GM12878 (cell line): ENCODE measurements at regions not wholly inside any gene's neighbourhood (a gene's known extent, or its start where the extent isn't known, plus 50 kb on each side); places are given as distances from the start of the nearest gene placed in this dataset.

Experiments used
- ATF2 ChIP-seq: IDR thresholded peaks from 2 replicates; pipeline ENCODE4 v1.6.1; 2012; ENCODE audit warnings: low read length, inconsistent platforms
- ATF7 ChIP-seq: fragments of 450-650 bp; IDR thresholded peaks from 2 replicates; pipeline ENCODE4 v1.6.1; 2016; ENCODE audit warnings: low read depth, mild to moderate bottlenecking
- BRCA1 ChIP-seq: IDR thresholded peaks from 2 replicates; pipeline ENCODE4 v1.6.1; 2011; ENCODE audit warnings: low read depth, low read length, improper control_type of control experiment
- CREM ChIP-seq: IDR thresholded peaks from 2 replicates; pipeline ENCODE4 v1.6.1; 2014; ENCODE audit warnings: antibody characterized with exemption, low read depth
- DPF2 ChIP-seq: fragments of 450-650 bp; IDR thresholded peaks from 2 replicates; pipeline ENCODE4 v1.6.1; 2017; ENCODE audit warnings: mild to moderate bottlenecking
- ELK1 ChIP-seq: IDR thresholded peaks from 2 replicates; pipeline ENCODE4 v1.6.1; 2012; ENCODE audit warnings: low read depth, low read length, improper control_type of control experiment
- EP300 ChIP-seq, 2 experiments: fragments of 150-350 bp in 1 of 2; IDR thresholded peaks; 2 replicates each; pipeline ENCODE4 v1.6.1; 2011 to 2012; ENCODE audit warnings: low read depth in 2 of 2, low read length in 2 of 2, borderline replicate concordance in 1 of 2, improper control_type of control experiment in 1 of 2, inconsistent platforms in 1 of 2; ENCODE audit not compliant: control insufficient read depth in 1 of 2
- FOS ChIP-seq: IDR thresholded peaks from 3 replicates; pipeline ENCODE4 v1.6.1; 2011; ENCODE audit warnings: borderline replicate concordance; ENCODE audit not compliant: insufficient read length; ENCODE audit errors: extremely low read depth
- JUND ChIP-seq: IDR thresholded peaks from 2 replicates; pipeline ENCODE4 v1.6.1; 2012; ENCODE audit warnings: low read depth, mild to moderate bottlenecking, low read length, improper control_type of control experiment, moderate library complexity
- MEF2A ChIP-seq: IDR thresholded peaks from 2 replicates; pipeline ENCODE4 v1.6.1; 2011; ENCODE audit warnings: low read depth, mild to moderate bottlenecking, low read length, moderate library complexity; ENCODE audit not compliant: insufficient read depth
- NFIC ChIP-seq: IDR thresholded peaks from 2 replicates; pipeline ENCODE4 v1.6.1; 2012; ENCODE audit warnings: low read depth, mild to moderate bottlenecking, inconsistent platforms, low read length, moderate library complexity
- POLR2AphosphoS2 ChIP-seq: IDR thresholded peaks from 2 replicates; pipeline ENCODE4 v1.6.1; 2011; ENCODE audit warnings: low read depth, mild to moderate bottlenecking, low read length, improper control_type of control experiment, moderate library complexity
- RB1 ChIP-seq: fragments of 450-650 bp; formaldehyde crosslinking; IDR thresholded peaks from 2 replicates; pipeline ENCODE4 v1.6.1; 2017; ENCODE audit warnings: mild to moderate bottlenecking, borderline replicate concordance
- RELA ChIP-seq: fragments of 450-650 bp; IDR thresholded peaks from 2 replicates; pipeline ENCODE4 v1.8.0; 2014; ENCODE audit warnings: borderline replicate concordance; ENCODE audit not compliant: partially characterized antibody
- RUNX3 ChIP-seq: IDR thresholded peaks from 2 replicates; pipeline ENCODE4 v1.6.1; 2012; ENCODE audit warnings: low read length, inconsistent platforms
- STAT1 ChIP-seq: fragments of 450-650 bp; conservative IDR thresholded peaks from 2 replicates; pipeline ENCODE4 v1.6.1; 2014; ENCODE audit warnings: antibody characterized with exemption, mild to moderate bottlenecking
- YY1 ChIP-seq: IDR thresholded peaks from 2 replicates; pipeline ENCODE4 v1.6.1; 2011; ENCODE audit warnings: low read depth, mild to moderate bottlenecking, low read length
- ZNF217 ChIP-seq: fragments of 450-650 bp; IDR thresholded peaks from 2 replicates; pipeline ENCODE4 v1.6.1; 2017; ENCODE audit warnings: antibody characterized with exemption, mild to moderate bottlenecking
- TF ChIP-seq, protein P1 (sequence below): fragments of 450-650 bp; IDR thresholded peaks from 2 replicates; pipeline ENCODE4 v1.6.1; 2018; ENCODE audit warnings: mild to moderate bottlenecking, low read depth, moderate library complexity; ENCODE audit not compliant: partially characterized antibody
- TF ChIP-seq, protein P2 (sequence below): fragments of 450-650 bp; formaldehyde crosslinking; IDR thresholded peaks from 2 replicates; pipeline ENCODE4 v1.4.0; 2020; ENCODE audit warnings: mild to moderate bottlenecking, moderate library complexity

- TF ChIP-seq, protein P1, sequence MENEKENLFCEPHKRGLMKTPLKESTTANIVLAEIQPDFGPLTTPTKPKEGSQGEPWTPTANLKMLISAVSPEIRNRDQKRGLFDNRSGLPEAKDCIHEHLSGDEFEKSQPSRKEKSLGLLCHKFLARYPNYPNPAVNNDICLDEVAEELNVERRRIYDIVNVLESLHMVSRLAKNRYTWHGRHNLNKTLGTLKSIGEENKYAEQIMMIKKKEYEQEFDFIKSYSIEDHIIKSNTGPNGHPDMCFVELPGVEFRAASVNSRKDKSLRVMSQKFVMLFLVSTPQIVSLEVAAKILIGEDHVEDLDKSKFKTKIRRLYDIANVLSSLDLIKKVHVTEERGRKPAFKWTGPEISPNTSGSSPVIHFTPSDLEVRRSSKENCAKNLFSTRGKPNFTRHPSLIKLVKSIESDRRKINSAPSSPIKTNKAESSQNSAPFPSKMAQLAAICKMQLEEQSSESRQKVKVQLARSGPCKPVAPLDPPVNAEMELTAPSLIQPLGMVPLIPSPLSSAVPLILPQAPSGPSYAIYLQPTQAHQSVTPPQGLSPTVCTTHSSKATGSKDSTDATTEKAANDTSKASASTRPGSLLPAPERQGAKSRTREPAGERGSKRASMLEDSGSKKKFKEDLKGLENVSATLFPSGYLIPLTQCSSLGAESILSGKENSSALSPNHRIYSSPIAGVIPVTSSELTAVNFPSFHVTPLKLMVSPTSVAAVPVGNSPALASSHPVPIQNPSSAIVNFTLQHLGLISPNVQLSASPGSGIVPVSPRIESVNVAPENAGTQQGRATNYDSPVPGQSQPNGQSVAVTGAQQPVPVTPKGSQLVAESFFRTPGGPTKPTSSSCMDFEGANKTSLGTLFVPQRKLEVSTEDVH, result no peak
- TF ChIP-seq ATF2 (peak; percentile 90), RELA (peak; percentile 36), FOS (no peak), STAT1 (no peak), NFIC (peak; percentile 98), RB1 (no peak), MEF2A (peak; percentile 77), RUNX3 (peak; percentile 96), JUND (peak; percentile 25; the same call in 1 of the 2 replicates), CREM (peak; percentile 84), ZNF217 (0 out of 2 replicates have a peak, but pooled peaks have one; percentile 28), BRCA1 (no peak), ATF7 (0 out of 2 replicates have a peak, but pooled peaks have one; percentile 36), YY1 (no peak), ELK1 (no peak), EP300 (IDR thresholded peaks at IDR 0.05; ENCODE audit: borderline replicate concordance in 1 of 2, control insufficient read depth in 1 of 2, low read depth in 2 of 2, low read length in 2 of 2) (peak in 1 of 2 experiments; percentile 83; a peak in 1 of 4 replicates), DPF2 (peak; percentile 91), POLR2AphosphoS2 (no peak)
- TF ChIP-seq, protein P2, sequence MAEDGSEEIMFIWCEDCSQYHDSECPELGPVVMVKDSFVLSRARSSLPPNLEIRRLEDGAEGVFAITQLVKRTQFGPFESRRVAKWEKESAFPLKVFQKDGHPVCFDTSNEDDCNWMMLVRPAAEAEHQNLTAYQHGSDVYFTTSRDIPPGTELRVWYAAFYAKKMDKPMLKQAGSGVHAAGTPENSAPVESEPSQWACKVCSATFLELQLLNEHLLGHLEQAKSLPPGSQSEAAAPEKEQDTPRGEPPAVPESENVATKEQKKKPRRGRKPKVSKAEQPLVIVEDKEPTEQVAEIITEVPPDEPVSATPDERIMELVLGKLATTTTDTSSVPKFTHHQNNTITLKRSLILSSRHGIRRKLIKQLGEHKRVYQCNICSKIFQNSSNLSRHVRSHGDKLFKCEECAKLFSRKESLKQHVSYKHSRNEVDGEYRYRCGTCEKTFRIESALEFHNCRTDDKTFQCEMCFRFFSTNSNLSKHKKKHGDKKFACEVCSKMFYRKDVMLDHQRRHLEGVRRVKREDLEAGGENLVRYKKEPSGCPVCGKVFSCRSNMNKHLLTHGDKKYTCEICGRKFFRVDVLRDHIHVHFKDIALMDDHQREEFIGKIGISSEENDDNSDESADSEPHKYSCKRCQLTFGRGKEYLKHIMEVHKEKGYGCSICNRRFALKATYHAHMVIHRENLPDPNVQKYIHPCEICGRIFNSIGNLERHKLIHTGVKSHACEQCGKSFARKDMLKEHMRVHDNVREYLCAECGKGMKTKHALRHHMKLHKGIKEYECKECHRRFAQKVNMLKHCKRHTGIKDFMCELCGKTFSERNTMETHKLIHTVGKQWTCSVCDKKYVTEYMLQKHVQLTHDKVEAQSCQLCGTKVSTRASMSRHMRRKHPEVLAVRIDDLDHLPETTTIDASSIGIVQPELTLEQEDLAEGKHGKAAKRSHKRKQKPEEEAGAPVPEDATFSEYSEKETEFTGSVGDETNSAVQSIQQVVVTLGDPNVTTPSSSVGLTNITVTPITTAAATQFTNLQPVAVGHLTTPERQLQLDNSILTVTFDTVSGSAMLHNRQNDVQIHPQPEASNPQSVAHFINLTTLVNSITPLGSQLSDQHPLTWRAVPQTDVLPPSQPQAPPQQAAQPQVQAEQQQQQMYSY (CRISPR knock-in tag), result no peak
Observed at GRCh38 chr3:30500666-30501399, 105.6 kb upstream of the TGFBR2 start (continued).
